HG03060 (cell line): ENCODE measurements at regions not wholly inside any gene's neighbourhood (a gene's known extent, or its start where the extent isn't known, plus 50 kb on each side); places are given as distances from the start of the nearest gene placed in this dataset.

Experiments used
- ATAC-seq: cut with Tn5 transposase; IDR thresholded peaks from one replicate; pipeline ENCODE4 v1.9.1; 2021; ENCODE audit warnings: low read depth, moderate number of reproducible peaks; ENCODE audit not compliant: unreplicated experiment

- ATAC-seq = no peak
Measured at GRCh38 chr2:39512941-39513340, 75.9 kb upstream of the MAP4K3 start.

- peak; percentile 85 for ATAC-seq
Measured at GRCh38 chr2:39513641-39514094, 76.6 kb upstream of the MAP4K3 start.

- no peak for ATAC-seq
Measured at GRCh38 chr2:39514825-39515224, 77.7 kb upstream of the MAP4K3 start.

- ATAC-seq = no peak
Measured at GRCh38 chr2:39515273-39515896, 78.3 kb upstream of the MAP4K3 start.

- no peak for ATAC-seq
Measured at GRCh38 chr2:39515897-39516346, 78.8 kb upstream of the MAP4K3 start.

- no peak for ATAC-seq
Measured at GRCh38 chr2:39516347-39517101, 79.4 kb upstream of the MAP4K3 start.

GRCh38 chr2:39517102-39517436, 80.0 kb upstream of the MAP4K3 start:
- ATAC-seq = no peak

- ATAC-seq = no peak
Measured at GRCh38 chr2:39517622-39518021, 80.5 kb upstream of the MAP4K3 start.

GRCh38 chr2:39519886-39520285, 82.8 kb upstream of the MAP4K3 start:
- no peak for ATAC-seq

GRCh38 chr2:39521876-39522517, 84.9 kb upstream of the MAP4K3 start:
- no peak for ATAC-seq

- ATAC-seq = no peak
Measured at GRCh38 chr2:39522518-39522877, 85.4 kb upstream of the MAP4K3 start.

- ATAC-seq = no peak
Measured at GRCh38 chr2:39523308-39524044, 86.4 kb upstream of the MAP4K3 start.

- no peak for ATAC-seq
Measured at GRCh38 chr2:39524061-39524460, 87.0 kb upstream of the MAP4K3 start.

GRCh38 chr2:39524756-39525635, 87.9 kb upstream of the MAP4K3 start:
- ATAC-seq = no peak

- no peak for ATAC-seq
Measured at GRCh38 chr2:39525636-39526412, 88.7 kb upstream of the MAP4K3 start.

- ATAC-seq = no peak
Measured at GRCh38 chr2:39528701-39529100, 91.6 kb upstream of the MAP4K3 start.

GRCh38 chr2:39529836-39530235, 92.8 kb upstream of the MAP4K3 start:
- no peak for ATAC-seq

- no peak for ATAC-seq
Measured at GRCh38 chr2:39530411-39530866, 93.4 kb upstream of the MAP4K3 start.

- no peak for ATAC-seq
Measured at GRCh38 chr2:39531220-39531777, 94.2 kb upstream of the MAP4K3 start.
